GM21717 (cell line): ENCODE measurements at regions not wholly inside any gene's neighbourhood (a gene's known extent, or its start where the extent isn't known, plus 50 kb on each side); places are given as distances from the start of the nearest gene placed in this dataset.

Source experiments
- ATAC-seq: cut with Tn5 transposase; IDR thresholded peaks from one replicate; pipeline ENCODE4 v1.9.1; 2021; ENCODE audit warnings: mild to moderate bottlenecking, moderate library complexity; ENCODE audit not compliant: unreplicated experiment

DNA sequence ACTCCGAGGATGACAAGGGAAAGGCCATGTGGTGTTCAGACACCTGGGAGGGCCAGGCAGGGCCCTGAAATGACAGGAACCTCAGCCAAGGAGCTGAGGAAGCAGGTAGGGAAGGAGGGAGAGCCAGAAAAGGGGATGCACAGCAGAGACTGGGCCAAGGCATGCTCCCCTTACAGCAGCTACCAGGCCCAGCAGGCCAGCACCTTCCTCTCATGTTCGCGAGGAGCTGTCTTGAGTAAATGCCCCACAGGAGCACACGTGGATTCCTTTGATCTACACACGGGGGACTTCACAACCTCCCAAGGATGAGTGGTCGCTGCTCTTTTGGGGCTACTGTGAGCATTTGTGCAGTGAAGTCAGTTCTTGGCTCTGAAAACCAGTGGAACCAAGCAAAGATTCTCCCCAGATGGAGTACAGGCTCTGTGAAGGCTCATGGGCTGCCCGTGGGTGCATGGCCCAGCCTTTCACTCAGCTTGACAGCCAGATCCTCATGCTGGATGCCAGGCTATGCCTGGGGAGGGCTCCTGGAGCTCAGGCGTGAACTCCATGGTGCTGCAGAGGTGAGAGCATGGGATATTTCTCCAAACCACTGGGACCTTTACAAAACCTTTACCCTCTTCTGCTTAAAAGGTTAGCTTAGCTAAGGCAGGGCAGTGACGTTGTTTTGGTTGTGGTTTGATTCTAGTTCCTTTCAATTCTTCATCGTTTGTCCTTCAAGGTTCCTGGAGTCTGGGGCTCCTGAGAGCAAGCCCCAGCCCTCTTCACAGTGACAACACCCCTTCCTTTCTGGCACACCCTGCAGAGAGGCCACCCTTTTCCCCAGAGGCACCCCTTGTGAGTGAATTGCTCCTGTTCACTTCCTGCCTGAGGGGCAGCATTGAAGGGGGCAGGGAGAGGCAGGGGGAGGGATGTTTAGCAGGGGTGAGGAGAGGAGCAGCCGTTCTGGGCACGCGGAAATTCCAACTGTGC is 74.2 kb upstream of the ZPBP start:
- peak; percentile 53 for ATAC-seq

DNA sequence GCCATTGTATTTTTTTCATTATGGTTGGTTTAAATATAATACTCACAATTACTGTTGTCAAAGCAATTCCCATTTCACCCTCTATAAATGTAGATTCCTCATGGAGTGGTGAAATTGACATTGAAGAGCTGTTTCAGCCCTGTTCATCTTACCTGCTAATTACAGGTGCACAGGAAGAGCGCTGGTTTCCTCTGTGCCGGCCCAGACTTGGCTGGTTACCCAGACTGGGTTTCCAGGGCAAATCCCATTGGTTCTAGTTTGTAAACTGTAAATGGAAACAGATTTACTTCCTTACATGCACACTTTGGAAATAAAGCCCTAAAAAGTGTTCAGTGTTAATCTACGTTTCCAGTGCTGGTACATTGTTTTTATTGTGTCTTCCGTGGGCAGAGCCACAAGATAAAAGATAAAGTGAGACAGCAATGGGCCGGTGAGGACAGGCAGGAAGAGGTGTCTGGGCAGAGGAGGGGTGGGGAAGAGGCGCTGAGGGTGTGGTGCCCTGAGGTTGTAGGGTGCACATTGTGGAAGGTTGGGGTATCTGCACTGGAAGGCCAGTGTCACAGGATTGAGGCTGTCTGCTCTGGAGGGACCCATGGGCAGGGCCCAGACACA is 71.6 kb upstream of the ZPBP start:
- no peak for ATAC-seq

- ATAC-seq: no peak
Measured at GRCh38 chr7:50160206-50160605, 67.2 kb upstream of the ZPBP start.

DNA sequence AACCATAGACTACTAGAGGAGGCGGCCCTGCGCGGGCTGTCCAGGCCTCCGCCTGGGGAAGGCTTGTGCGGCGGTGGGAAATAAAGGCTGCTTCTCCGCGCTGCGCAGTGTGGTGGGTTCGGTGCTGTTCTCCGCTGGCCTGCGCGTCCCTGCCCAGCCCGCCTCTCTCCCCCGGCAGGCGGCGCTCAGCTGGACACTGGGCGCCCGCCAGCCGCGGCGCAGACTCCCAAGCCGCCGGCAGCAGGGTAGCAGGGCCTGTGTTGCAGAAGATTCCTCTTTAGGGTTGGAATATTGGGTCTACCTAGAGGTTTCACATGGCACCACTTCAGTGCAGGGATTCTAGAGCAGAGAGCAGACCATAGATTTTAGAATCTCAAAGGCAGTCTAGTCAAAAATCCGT is 66.1 kb upstream of the ZPBP start:
- no peak for ATAC-seq

DNA sequence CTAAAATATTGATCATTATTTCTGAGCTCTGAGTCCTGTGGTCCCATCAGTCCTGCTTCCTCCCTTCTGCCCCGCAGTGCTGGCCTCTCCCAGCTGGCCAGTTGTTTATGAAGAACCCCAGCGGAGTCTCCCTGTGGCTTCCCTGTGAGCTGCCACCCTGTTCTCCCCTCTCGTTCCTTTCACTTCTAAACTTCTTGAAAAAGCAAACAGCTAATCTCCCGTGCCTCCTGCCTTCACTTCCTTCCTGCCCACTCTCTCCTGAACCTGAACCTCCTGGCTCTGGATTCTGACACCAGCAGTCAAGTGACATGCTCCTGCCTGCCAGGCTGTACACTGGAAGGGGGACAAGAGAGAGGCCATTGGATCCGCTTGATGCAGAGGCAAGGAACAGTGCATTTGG is 63.7 kb upstream of the ZPBP start:
- ATAC-seq: no peak

DNA sequence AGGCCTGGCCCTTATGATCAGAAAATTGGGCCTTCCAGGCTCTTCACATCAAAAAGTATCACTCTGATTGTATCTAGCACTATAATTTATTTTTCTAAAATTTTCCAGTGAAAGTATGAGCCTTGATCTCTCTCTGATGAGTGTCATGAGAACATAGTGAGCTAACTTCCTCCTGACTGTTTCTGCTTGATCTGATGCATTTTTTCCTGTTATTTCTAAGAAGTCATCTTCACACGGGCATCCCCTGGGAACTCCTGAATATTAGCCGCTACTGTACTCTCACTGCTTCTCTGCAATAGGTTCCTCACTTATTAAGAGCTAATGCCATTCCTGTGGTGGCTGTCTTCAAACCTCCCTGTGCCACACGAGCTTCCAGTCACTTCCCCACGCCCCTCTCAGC is 63.1 kb upstream of the ZPBP start:
- no peak for ATAC-seq

GRCh38 chr7:50155755-50156154 is 62.7 kb upstream of the ZPBP start:
- no peak for ATAC-seq

DNA sequence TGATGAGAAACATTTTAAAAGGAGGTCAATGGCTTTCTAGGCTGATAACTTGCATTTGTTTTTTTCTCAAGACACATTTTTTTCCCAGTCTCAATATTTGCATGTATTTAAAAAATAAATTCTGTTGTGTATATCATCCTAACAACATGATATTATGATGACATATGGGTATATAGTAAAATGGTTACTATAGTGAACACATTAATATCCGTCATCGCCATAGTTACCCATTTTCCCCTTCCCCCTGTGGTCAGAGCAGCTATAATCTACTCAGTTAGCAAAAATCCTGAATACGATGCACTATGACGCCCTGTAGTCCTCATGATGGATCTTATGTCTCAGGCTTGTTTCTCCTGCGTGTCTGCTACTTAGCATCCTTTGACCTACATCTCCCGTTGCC is 60.9 kb upstream of the ZPBP start:
- no peak for ATAC-seq

DNA sequence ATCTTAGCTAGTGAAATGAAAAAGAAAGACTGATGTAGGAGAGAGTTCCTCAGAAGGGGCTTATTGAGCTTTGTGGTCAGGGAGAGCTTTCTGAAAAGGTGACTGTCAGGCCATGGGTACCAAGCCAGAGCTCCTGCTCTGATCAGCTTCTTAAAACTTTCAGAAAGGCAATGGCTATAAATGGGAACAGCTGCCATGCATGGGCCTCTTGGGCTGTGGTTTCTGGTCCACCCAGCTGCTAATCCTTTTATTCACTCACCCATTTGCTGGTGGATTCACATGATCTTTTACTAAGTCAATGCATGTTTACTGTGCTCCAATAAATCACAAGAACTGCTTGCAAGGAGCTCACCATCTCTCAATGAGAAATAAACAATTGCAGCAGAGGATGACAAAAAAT is 60.1 kb upstream of the ZPBP start:
- ATAC-seq: peak; percentile 40

DNA sequence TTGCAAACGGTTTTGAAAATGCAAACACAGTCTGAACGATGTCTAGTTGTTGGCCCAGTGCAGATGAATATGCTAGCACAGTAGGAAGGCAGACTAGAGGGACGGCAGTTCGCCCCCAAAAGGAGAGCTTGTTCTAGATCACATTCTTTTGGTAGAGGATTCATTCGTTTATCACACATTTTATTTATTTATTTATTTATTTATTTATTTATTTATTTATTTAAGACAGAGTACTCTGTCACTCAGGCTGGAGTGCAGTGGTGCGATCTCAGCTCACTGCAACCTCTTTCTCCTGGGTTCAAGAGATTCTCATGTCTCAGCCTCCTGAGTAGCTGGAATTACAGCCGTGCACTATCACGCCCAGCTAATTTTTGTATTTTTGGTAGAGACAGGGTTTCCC is 59.4 kb upstream of the ZPBP start:
- no peak for ATAC-seq

DNA sequence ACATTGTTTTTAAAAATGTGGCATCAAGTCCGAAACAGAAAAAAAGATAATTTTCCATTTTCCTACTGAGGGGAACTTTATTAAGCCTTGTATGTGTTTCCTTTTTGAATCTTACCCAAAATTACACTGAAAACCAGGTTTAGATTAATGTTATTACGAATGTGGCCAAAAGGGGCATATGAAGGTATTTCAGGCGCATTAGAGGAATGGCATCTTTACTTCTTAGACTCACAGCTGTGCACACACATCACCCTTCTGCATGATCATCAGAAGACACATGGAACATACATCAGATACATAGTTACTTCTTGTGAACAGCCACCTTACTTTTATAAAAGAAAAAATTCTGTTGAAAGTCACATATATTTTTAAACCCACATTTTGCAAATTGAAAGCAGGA is 58.6 kb upstream of the ZPBP start:
- no peak for ATAC-seq

DNA sequence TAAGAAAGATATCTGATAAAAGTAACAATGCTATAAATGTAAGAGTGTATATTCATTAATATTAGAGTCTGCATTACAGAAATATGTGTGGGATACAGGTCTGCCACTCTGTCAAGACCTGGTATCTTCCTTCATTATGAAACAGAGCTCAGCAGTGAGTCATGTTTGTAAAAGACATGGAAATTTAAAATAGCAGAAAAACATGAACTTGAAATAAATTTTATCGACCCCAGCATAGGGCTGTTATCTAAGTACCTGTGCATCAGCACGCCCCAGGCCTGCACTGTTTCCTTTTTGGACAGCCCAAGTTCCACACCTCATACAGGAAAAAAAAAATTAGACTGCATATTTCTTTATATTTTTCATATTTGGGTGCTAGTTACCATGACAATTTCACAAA is 58.0 kb upstream of the ZPBP start:
- ATAC-seq: no peak

DNA sequence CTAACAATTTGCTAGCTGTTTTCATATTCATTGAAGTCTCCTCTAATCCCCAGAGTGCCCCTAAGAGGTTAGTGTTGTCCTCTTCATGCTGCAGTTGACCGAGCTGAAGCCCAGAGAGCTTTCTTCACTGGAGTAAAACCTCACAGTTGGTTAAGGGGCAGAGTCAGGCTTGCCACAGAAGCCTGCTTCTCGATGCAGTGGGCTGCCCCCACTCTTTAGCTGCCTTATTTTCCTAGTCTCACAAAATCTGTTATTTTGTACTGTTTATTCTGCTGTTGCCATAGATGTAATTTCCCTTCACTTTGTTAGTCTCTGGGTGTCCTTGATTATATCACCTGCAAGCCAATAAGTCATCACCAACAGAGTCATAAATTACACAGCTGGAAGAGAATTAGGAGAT is 56.3 kb upstream of the ZPBP start:
- ATAC-seq: no peak

DNA sequence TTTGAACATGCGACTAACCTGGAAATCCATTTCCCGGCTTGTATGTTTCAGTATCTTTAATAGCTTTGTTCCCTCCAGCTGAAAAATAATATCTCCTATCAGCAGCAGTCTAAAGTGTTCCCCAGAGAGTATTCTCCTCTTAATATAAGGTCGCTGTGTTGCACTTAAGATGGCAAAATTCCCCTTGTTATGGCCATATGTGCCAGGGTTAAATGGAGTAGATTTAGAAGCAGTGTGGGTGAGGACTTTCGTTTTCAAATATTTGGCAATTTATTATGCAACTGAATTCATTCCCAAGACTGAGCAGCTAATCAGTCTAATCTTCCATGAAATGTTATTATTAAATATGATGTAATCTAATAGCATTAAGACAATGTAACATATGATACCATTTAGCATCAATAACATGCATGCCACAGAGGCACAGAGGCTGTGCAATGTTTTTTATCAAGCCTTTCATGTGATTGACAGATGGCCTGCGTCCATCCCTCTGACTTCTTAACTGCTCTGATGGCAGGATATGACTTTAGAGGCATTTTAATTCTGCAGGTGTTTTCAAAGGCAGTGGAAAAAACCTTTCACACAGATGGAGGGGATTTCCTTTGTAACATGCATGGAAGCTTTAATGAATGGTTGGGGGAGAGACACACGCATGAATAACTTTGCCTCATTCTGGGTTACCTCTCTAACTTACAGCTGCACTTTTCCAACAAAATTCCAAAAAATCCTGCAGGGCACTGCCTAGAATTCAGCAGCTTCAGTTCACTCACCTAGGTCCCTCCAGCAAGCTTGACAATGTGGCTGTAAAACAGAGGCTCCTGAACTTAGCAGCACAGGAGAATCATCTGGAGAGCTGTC is 55.1 kb upstream of the ZPBP start:
- peak; percentile 47 for ATAC-seq

DNA sequence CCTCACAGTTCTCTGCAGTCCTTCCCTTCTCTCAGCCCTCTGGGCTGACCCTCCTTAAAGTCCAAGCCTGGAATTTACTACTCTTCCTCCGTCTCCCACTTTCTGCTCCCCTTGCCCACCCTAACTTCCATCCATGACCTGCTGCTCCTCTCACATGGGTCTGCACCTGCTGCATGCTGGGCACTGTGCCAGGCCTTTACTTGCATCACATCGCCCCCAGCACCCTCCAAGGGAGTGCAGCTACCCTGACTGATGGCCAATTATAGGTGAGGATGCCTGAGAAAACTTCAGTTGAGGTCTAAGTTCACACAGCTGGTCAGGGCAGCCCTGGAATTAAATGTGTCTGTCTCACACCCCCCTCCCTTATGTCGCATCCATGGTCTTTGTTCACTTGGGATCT is 53.6 kb upstream of the ZPBP start:
- no peak for ATAC-seq

- ATAC-seq: peak; percentile 55
Measured at GRCh38 chr7:50145801-50146338, 52.8 kb upstream of the ZPBP start.

DNA sequence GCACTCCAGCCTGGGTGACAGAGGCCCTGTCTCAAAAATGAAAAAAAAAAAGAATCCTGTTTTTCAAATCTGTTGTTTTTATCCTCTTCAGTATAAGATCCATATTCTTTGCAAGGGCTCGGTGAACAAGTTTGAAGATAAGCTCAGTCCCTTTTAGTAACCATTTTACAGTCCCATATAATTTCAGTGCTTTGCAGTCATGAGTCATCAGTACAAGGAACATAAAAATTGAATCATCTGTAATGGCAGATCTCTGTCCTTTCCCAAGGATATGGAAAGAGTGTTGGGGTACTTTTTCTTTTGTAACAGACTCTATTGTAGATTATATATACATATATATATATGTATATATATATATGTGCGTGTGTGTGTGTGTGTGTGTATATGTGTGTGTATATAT is 52.2 kb upstream of the ZPBP start:
- no peak for ATAC-seq
